Neural cell (in vitro differentiated cells): ENCODE measurements at regions not wholly inside any gene's neighbourhood (a gene's known extent, or its start where the extent isn't known, plus 50 kb on each side); places are given as distances from the start of the nearest gene placed in this dataset.

Experiments used
- H2AFZ ChIP-seq: fragments of 200-600, 300-800 bp; sonication (generic), shearing (Covaris generic); 2 replicates; pipeline ENCODE4 v1.6.0; 2014; ENCODE audit warnings: low read depth, mild to moderate bottlenecking, antibody characterized with exemption, low read length, moderate library complexity
- H3F3A ChIP-seq: fragments of 200-600 bp; shearing (Covaris generic); 2 replicates; pipeline ENCODE4 v1.6.1; 2016; ENCODE audit warnings: mild to moderate bottlenecking, moderate library complexity, mixed read lengths, antibody characterized with exemption, low read length; ENCODE audit not compliant: insufficient read depth, poor library complexity, severe bottlenecking
- H3K27ac ChIP-seq: fragments of 200-600, 300-800 bp; sonication (generic), shearing (Covaris generic); 2 replicates; pipeline ENCODE4 v1.5.1; 2014; ENCODE audit warnings: mild to moderate bottlenecking, low read length, moderate library complexity
- H3K27me3 ChIP-seq: fragments of 300-800, 200-600 bp; sonication (generic), shearing (Covaris generic); 2 replicates; pipeline ENCODE4 v1.6.0; 2014; ENCODE audit warnings: mild to moderate bottlenecking, low read depth, low read length, moderate library complexity; ENCODE audit not compliant: insufficient read depth
- H3K36me3 ChIP-seq: fragments of 300-800, 200-600 bp; sonication (generic), shearing (Covaris generic); 2 replicates; pipeline ENCODE4 v1.5.1; 2014; ENCODE audit warnings: mild to moderate bottlenecking, antibody characterized with exemption, low read length, moderate library complexity; ENCODE audit not compliant: insufficient read depth
- H3K4me2 ChIP-seq: fragments of 300-800, 200-600 bp; sonication (generic), shearing (Covaris generic); 2 replicates; pipeline ENCODE4 v1.6.0; 2014; ENCODE audit warnings: mild to moderate bottlenecking, low read length
- H3K4me3 ChIP-seq: fragments of 300-800, 200-600 bp; sonication (generic), shearing (Covaris generic); 2 replicates; pipeline ENCODE4 v1.5.1; 2014; ENCODE audit warnings: mild to moderate bottlenecking, low read length, moderate library complexity
- H3K79me2 ChIP-seq: fragments of 200-600 bp; shearing (Covaris generic); replicated peaks from 2 replicates; pipeline ENCODE4 v1.6.0; 2014; ENCODE audit warnings: mild to moderate bottlenecking, low read length, moderate library complexity; ENCODE audit not compliant: insufficient read depth
- H3K9ac ChIP-seq: fragments of 300-800, 200-600 bp; sonication (generic), shearing (Covaris generic); 2 replicates; pipeline ENCODE4 v1.6.1; 2016; ENCODE audit warnings: mild to moderate bottlenecking, low read length, mixed read lengths
- H3K9me2 ChIP-seq: fragments of 200-600 bp; shearing (Covaris generic); 2 replicates; pipeline ENCODE4 v1.6.1; 2016; ENCODE audit warnings: mild to moderate bottlenecking, low read length, mixed read lengths; ENCODE audit not compliant: insufficient read depth
- H3K9me3 ChIP-seq: fragments of 200-600, 300-800 bp; sonication (generic), shearing (Covaris generic); 2 replicates; pipeline ENCODE4 v1.6.1; 2016; ENCODE audit warnings: mild to moderate bottlenecking, mixed run types, low read length, moderate library complexity, mixed read lengths
- H4K20me1 ChIP-seq: fragments of 200-600 bp; shearing (Covaris generic); 2 replicates; pipeline ENCODE4 v1.6.1; 2016; ENCODE audit warnings: mild to moderate bottlenecking, mixed run types; ENCODE audit not compliant: insufficient read depth
- EP300 ChIP-seq: fragments of 450-650 bp; conservative IDR thresholded peaks from 2 replicates; pipeline ENCODE4 v1.6.1; 2014; ENCODE audit warnings: antibody characterized with exemption, mild to moderate bottlenecking, moderate library complexity; ENCODE audit not compliant: poor library complexity, severe bottlenecking
- EZH2 ChIP-seq: fragments of 200-600, 300-800 bp; shearing (Covaris generic), sonication (generic); IDR thresholded peaks from 2 replicates; pipeline ENCODE4 v1.6.1; 2014; ENCODE audit warnings: antibody characterized with exemption, low read length, borderline replicate concordance, mild to moderate bottlenecking; ENCODE audit not compliant: insufficient read depth, poor library complexity, severe bottlenecking
- MXI1 ChIP-seq: fragments of 450-650 bp; conservative IDR thresholded peaks from 2 replicates; pipeline ENCODE4 v1.6.1; 2014; ENCODE audit warnings: antibody characterized with exemption, mild to moderate bottlenecking; ENCODE audit not compliant: poor library complexity, severe bottlenecking
- POLR2AphosphoS5 ChIP-seq: IDR thresholded peaks from 2 replicates; pipeline ENCODE4 v1.6.1; 2012
- RAD21 ChIP-seq: fragments of 450-650 bp; conservative IDR thresholded peaks from 2 replicates; pipeline ENCODE4 v1.6.1; 2014; ENCODE audit warnings: antibody characterized with exemption, mild to moderate bottlenecking, moderate library complexity
- SMC3 ChIP-seq: fragments of 450-650 bp; conservative IDR thresholded peaks from 2 replicates; pipeline ENCODE4 v1.6.1; 2014; ENCODE audit warnings: antibody characterized with exemption, mild to moderate bottlenecking, moderate library complexity; ENCODE audit not compliant: poor library complexity
- TAF1 ChIP-seq: IDR thresholded peaks from 2 replicates; pipeline ENCODE4 v1.6.1; 2012; ENCODE audit warnings: low read depth
- TF ChIP-seq, protein P1 (sequence below): IDR thresholded peaks from 2 replicates; pipeline ENCODE4 v1.6.1; 2012; ENCODE audit warnings: borderline replicate concordance
- TF ChIP-seq, protein P2 (sequence below): fragments of 450-650 bp; IDR thresholded peaks from 2 replicates; pipeline ENCODE4 v1.5.1; 2014; ENCODE audit warnings: antibody characterized with exemption, mild to moderate bottlenecking, moderate library complexity; ENCODE audit not compliant: poor library complexity, severe bottlenecking

- Histone ChIP-seq H2AFZ (no peak overlapping the region), H3K27me3 (no peaks in the 10 kb centered on the region), H3K4me2 (no peak overlapping the region), H3K9ac (no peak overlapping the region), H3K9me3 (no peaks in the 10 kb centered on the region), H4K20me1 (no peaks in the 10 kb centered on the region), H3K27ac (no peak overlapping the region), H3K4me3 (no peak overlapping the region), H3K9me2 (no peaks in the 10 kb centered on the region), H3K79me2 (no peaks in the 10 kb centered on the region), H3K36me3 (no peaks in the 10 kb centered on the region), H3F3A (no peaks in the 10 kb centered on the region)
- TF ChIP-seq TAF1 (no peak), POLR2AphosphoS5 (no peak), EZH2 (no peak), RAD21 (no peak), SMC3 (no peak), MXI1 (no peak), EP300 (no peak)
- TF ChIP-seq, protein P1, sequence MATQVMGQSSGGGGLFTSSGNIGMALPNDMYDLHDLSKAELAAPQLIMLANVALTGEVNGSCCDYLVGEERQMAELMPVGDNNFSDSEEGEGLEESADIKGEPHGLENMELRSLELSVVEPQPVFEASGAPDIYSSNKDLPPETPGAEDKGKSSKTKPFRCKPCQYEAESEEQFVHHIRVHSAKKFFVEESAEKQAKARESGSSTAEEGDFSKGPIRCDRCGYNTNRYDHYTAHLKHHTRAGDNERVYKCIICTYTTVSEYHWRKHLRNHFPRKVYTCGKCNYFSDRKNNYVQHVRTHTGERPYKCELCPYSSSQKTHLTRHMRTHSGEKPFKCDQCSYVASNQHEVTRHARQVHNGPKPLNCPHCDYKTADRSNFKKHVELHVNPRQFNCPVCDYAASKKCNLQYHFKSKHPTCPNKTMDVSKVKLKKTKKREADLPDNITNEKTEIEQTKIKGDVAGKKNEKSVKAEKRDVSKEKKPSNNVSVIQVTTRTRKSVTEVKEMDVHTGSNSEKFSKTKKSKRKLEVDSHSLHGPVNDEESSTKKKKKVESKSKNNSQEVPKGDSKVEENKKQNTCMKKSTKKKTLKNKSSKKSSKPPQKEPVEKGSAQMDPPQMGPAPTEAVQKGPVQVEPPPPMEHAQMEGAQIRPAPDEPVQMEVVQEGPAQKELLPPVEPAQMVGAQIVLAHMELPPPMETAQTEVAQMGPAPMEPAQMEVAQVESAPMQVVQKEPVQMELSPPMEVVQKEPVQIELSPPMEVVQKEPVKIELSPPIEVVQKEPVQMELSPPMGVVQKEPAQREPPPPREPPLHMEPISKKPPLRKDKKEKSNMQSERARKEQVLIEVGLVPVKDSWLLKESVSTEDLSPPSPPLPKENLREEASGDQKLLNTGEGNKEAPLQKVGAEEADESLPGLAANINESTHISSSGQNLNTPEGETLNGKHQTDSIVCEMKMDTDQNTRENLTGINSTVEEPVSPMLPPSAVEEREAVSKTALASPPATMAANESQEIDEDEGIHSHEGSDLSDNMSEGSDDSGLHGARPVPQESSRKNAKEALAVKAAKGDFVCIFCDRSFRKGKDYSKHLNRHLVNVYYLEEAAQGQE: no peak
- TF ChIP-seq, protein P2, sequence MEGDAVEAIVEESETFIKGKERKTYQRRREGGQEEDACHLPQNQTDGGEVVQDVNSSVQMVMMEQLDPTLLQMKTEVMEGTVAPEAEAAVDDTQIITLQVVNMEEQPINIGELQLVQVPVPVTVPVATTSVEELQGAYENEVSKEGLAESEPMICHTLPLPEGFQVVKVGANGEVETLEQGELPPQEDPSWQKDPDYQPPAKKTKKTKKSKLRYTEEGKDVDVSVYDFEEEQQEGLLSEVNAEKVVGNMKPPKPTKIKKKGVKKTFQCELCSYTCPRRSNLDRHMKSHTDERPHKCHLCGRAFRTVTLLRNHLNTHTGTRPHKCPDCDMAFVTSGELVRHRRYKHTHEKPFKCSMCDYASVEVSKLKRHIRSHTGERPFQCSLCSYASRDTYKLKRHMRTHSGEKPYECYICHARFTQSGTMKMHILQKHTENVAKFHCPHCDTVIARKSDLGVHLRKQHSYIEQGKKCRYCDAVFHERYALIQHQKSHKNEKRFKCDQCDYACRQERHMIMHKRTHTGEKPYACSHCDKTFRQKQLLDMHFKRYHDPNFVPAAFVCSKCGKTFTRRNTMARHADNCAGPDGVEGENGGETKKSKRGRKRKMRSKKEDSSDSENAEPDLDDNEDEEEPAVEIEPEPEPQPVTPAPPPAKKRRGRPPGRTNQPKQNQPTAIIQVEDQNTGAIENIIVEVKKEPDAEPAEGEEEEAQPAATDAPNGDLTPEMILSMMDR: no peak
Observed at GRCh38 chr22:47259990-47260389, 497.5 kb downstream of the TBC1D22A start.

GRCh38 chr22:47259049-47259448 lies 496.6 kb downstream of the TBC1D22A start:
- Histone ChIP-seq H3K9me3 (no peaks in the 10 kb centered on the region), H3F3A (no peaks in the 10 kb centered on the region)
- no peak for TF ChIP-seq SMC3
- no peak for TF ChIP-seq POLR2AphosphoS5

DNA sequence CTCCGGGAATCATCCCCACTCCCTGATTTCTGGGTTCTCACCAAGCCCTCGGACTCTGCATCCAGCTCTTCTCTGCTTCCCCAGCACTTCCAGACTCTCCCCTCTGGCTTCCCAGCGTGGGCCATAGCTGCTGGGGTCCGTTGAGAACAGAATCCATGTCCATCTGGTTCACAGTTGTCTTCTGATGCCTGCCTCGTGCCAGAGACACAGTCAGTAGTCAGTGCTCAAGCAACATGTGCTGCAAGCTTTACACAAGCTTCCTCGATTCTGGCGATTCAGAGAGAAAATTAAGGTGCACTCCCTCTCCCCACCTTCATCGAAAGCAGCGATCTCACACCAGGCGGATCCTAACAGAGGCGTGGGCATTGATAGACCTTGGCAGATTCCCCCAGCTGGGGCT lies 495.5 kb downstream of the TBC1D22A start:
- Histone ChIP-seq H3K9me2 (no peaks in the 10 kb centered on the region), H3K27me3 (no peaks in the 10 kb centered on the region), H2AFZ (no peak overlapping the region), H3K9me3 (no peaks in the 10 kb centered on the region), H3K79me2 (no peaks in the 10 kb centered on the region), H3K4me2 (no peak overlapping the region), H3K27ac (no peak overlapping the region), H3F3A (no peaks in the 10 kb centered on the region), H3K4me3 (no peak overlapping the region), H4K20me1 (no peaks in the 10 kb centered on the region), H3K36me3 (no peaks in the 10 kb centered on the region), H3K9ac (no peak overlapping the region)
- TF ChIP-seq, protein P2: no peak
- TF ChIP-seq MXI1 (no peak), EP300 (no peak), RAD21 (no peak)

More at GRCh38 chr22:47259049-47259448, 496.6 kb downstream of the TBC1D22A start:
- H3K9me2 ChIP-seq: no peaks in the 10 kb centered on the region
- H3K36me3 ChIP-seq: no peaks in the 10 kb centered on the region
- no peak overlapping the region for H3K27ac ChIP-seq
- no peak overlapping the region for H3K4me2 ChIP-seq
- no peaks in the 10 kb centered on the region for H4K20me1 ChIP-seq
- H3K4me3 ChIP-seq: no peak overlapping the region
- H3K79me2 ChIP-seq: no peaks in the 10 kb centered on the region
- no peaks in the 10 kb centered on the region for H3K27me3 ChIP-seq
- H2AFZ ChIP-seq: no peak overlapping the region
- no peak overlapping the region for H3K9ac ChIP-seq
